ENCODE measurements at regions not wholly inside any gene's neighbourhood (a gene's known extent, or its start where the extent isn't known, plus 50 kb on each side); places are given as distances from the start of the nearest gene placed in this dataset.
A peak's percentile ranks its signal among the peaks of the same experiment; 100 is the strongest.

DNA sequence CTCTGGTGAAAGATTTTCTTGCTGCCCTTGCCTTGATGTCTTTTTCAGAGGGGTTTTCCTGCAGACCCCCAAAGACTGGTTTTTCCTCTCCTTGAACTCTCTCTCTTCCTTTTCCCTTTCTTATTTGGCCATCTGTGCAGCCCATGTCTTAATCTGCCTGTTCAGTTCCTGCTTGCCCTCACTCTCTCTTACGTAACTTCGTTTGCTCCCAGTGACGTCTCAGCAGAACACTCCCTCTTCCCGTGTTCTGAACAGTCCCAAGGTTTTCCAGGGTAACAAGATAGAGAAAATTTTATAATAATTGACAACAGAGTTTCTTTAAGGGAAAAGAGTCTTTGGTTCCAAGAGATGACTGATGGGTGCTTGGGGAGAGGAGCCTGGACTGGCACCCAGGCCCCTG lies 109.1 kb upstream of the LMO4 start:
- TF ChIP-seq, protein P1, sequence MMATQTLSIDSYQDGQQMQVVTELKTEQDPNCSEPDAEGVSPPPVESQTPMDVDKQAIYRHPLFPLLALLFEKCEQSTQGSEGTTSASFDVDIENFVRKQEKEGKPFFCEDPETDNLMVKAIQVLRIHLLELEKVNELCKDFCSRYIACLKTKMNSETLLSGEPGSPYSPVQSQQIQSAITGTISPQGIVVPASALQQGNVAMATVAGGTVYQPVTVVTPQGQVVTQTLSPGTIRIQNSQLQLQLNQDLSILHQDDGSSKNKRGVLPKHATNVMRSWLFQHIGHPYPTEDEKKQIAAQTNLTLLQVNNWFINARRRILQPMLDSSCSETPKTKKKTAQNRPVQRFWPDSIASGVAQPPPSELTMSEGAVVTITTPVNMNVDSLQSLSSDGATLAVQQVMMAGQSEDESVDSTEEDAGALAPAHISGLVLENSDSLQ (IDR thresholded peaks at IDR 0.05) = no peak
- no peak for TF ChIP-seq SP1 (IDR thresholded peaks at IDR 0.05)
- ChIA-PET CTCF (no interaction called here), POLR2A (no interaction called here)
- DNase-seq (ENCODE audit: extremely low spot score) = no peak

DNA sequence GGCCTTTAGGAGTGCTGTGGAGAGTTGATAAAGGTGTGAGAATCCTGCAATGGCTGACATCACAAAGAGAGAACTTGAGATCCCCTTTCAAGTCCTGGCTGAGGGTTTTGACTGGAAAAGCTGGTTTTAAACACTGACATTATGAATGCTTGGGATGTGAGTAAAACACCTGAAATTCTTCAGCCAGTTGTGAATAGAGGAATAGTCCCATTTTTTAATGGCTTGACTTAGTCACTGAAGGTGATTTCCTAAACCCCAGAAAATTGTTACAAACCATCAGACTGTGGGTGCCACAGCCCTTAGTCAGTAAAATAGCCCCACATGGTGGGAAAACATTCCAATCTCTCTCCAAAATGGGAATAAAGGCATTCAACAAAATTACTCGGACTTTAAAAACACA lies 107.7 kb upstream of the LMO4 start:
- DNase-seq (ENCODE audit: extremely low spot score) = no peak
- ChIA-PET CTCF (no interaction called here), POLR2A (no interaction called here)
- TF ChIP-seq L3MBTL2 (conservative IDR thresholded peaks at IDR 0.05) (no peak), FOXM1 (IDR thresholded peaks at IDR 0.05; ENCODE audit: borderline replicate concordance) (no peak), TARDBP (IDR thresholded peaks at IDR 0.05) (no peak), SP1 (IDR thresholded peaks at IDR 0.05) (no peak), CTBP1 (IDR thresholded peaks at IDR 0.05; ENCODE audit: borderline replicate concordance) (no peak), FOXA1 (IDR thresholded peaks at IDR 0.05) (no peak), ZNF384 (IDR thresholded peaks at IDR 0.05) (no peak), SUZ12 (IDR thresholded peaks at IDR 0.05) (no peak), ELF4 (IDR thresholded peaks at IDR 0.05) (no peak), BHLHE40 (IDR thresholded peaks at IDR 0.05; ENCODE audit: borderline replicate concordance) (no peak), FOXK2 (IDR thresholded peaks at IDR 0.05) (no peak)
- TF ChIP-seq, protein P1 (IDR thresholded peaks at IDR 0.05) = no peak

DNA sequence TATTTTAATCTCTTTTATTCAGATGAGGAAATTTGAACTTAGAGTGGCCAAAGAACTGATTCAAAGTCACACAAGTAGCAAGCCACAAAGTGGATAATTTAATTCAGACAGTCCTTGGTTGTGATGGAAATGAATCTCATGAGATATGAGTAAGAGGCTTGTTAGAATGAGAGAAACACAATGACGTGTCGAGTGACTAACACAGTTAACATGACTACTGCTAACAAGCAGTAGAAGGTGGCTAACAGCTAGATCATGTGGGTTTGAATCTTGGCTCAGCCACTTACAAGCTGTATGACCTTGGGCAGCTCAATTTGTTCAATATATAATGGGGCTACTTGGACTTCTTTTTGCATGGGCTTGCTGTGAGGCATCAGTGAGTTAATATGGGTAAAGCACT lies 104.5 kb upstream of the LMO4 start:
- CTCF ChIA-PET = interaction anchor here (0.6 kb wide), 1 partner anchor 13 kb away, joined by 8 read pairs; no protein-coding TSS in a partner anchor
- TF ChIP-seq FOXK2 (IDR thresholded peaks at IDR 0.05) = no peak
- POLR2A ChIA-PET = no interaction called here
- no peak for DNase-seq (ENCODE audit: extremely low spot score)

DNA sequence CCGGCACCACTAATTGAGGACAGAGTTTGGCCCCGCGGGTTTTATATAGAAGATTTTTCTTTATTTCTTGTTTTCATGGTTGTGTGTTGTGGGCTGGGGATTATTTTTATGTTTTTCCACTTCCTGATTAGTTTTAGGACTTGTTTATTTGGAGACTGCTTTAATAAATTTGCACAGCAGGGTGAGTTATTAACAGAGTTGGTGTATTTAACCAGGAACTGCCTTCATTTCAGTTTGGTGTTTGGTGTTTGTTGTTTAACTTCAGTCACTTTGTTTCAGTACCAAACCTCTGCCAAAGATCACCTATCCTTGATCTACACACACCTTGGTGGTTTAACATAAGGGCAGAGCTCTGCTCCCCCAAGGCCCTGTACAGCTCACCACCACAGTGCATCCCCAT lies 103.5 kb upstream of the LMO4 start:
- no peak for DNase-seq (ENCODE audit: extremely low spot score)
- CTCF ChIA-PET = no interaction called here
- TF ChIP-seq FOXA1 (IDR thresholded peaks at IDR 0.05) = no peak
- TF ChIP-seq SUZ12 (IDR thresholded peaks at IDR 0.05) = no peak
- no peak for TF ChIP-seq HDGF (IDR thresholded peaks at IDR 0.05; ENCODE audit: borderline replicate concordance)
- no peak for TF ChIP-seq ELF4 (IDR thresholded peaks at IDR 0.05)
- TF ChIP-seq, protein P1 (IDR thresholded peaks at IDR 0.05) = no peak
- TF ChIP-seq NFRKB (IDR thresholded peaks at IDR 0.05) = no peak
- no peak for TF ChIP-seq BHLHE40 (IDR thresholded peaks at IDR 0.05; ENCODE audit: borderline replicate concordance)
- no peak for TF ChIP-seq ZNF384 (IDR thresholded peaks at IDR 0.05)
- TF ChIP-seq FOXK2 (IDR thresholded peaks at IDR 0.05) = no peak
- TF ChIP-seq CTBP1 (IDR thresholded peaks at IDR 0.05; ENCODE audit: borderline replicate concordance) = no peak
- no peak for TF ChIP-seq TARDBP (IDR thresholded peaks at IDR 0.05)
- TF ChIP-seq ARNT (IDR thresholded peaks at IDR 0.05) = no peak
- TF ChIP-seq L3MBTL2 (conservative IDR thresholded peaks at IDR 0.05) = no peak
- TF ChIP-seq LEF1 (IDR thresholded peaks at IDR 0.05; ENCODE audit: borderline replicate concordance) = no peak
- TF ChIP-seq FOXM1 (IDR thresholded peaks at IDR 0.05; ENCODE audit: borderline replicate concordance) = no peak
- POLR2A ChIA-PET = no interaction called here

DNA sequence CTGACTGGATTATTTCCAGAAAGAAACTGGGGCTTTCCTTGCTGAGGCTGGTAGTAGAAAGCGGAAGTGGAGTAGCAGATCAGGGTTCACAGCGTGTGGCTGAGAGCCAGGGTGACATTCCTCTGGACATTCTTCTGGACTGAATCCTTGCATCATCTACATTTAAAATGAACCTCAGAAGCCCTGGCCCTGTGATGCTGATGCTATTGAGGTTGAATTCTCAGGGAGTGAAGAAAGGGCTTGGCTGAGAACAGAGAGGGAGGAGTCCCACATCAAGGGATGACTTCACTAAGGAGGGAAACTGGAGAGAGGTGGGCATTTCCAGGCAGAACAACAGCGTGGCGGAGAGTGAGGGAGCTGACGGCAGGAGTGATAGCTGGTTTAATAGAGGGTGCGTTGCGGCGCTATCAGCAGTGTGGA lies 102.3 kb upstream of the LMO4 start:
- TF ChIP-seq FOXK2 (IDR thresholded peaks at IDR 0.05) (no peak), FOXA1 (IDR thresholded peaks at IDR 0.05) (no peak), ARNT (IDR thresholded peaks at IDR 0.05) (no peak), HDGF (IDR thresholded peaks at IDR 0.05; ENCODE audit: borderline replicate concordance) (no peak), ZNF384 (IDR thresholded peaks at IDR 0.05) (no peak)
- ChIA-PET CTCF (no interaction called here), POLR2A (no interaction called here)
- peak; percentile 23 for DNase-seq (ENCODE audit: extremely low spot score)

DNA sequence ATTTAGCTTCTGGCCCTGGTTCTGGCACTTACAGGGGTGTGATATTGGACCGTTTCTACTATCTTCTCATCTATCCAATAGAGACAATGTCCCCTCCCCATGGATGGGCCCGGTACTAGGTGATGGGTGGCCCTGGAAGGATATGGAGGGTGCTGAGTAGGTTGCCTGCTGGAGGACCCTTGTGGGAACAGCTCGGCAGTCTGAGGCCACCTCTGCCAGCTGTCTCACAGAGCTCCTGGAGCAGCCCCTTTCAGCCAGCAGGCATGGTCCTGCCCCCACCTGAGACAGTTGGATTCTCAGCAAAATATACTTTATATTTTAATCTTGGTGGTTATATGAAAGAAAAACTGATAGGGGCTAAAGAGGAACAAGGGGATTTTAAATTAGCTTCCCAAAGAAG lies 101.0 kb upstream of the LMO4 start:
- ChIA-PET POLR2A (no interaction called here), CTCF (no interaction called here)
- TF ChIP-seq ELF4 (IDR thresholded peaks at IDR 0.05) (no peak), CTBP1 (IDR thresholded peaks at IDR 0.05; ENCODE audit: borderline replicate concordance) (no peak), ZNF384 (IDR thresholded peaks at IDR 0.05) (no peak), FOXK2 (IDR thresholded peaks at IDR 0.05) (no peak)
- DNase-seq (ENCODE audit: extremely low spot score) = no peak

DNA sequence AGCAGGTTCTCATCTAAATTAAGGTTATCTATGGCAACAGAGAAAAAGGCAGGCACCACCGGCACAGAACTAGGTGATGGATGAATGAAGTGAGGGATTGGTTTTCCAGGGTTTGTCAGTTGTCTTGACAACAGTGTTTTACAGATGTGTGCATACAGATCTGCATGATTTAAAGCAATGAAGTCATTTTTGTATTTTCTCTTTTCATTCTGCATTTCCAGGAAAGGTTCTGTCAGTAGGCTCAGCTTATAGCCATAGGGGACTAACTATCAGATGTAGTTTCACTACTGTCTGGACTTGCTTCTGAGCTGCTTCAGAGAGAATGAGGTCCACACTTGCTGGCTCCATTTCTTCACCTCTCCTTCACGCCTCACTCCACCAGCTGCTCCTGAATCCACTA lies 98.2 kb upstream of the LMO4 start:
- CTCF ChIA-PET = no interaction called here
- POLR2A ChIA-PET = no interaction called here
- DNase-seq (ENCODE audit: extremely low spot score) = no peak
- TF ChIP-seq BHLHE40 (IDR thresholded peaks at IDR 0.05; ENCODE audit: borderline replicate concordance) (no peak), FOXK2 (IDR thresholded peaks at IDR 0.05) (no peak), L3MBTL2 (conservative IDR thresholded peaks at IDR 0.05) (no peak), CTBP1 (IDR thresholded peaks at IDR 0.05; ENCODE audit: borderline replicate concordance) (no peak), TARDBP (IDR thresholded peaks at IDR 0.05) (no peak), HDGF (IDR thresholded peaks at IDR 0.05; ENCODE audit: borderline replicate concordance) (no peak), NFRKB (IDR thresholded peaks at IDR 0.05) (no peak), SUZ12 (IDR thresholded peaks at IDR 0.05) (no peak), ZNF384 (IDR thresholded peaks at IDR 0.05) (no peak), ARNT (IDR thresholded peaks at IDR 0.05) (no peak), ELF4 (IDR thresholded peaks at IDR 0.05) (no peak), FOXA1 (IDR thresholded peaks at IDR 0.05) (no peak), FOXM1 (IDR thresholded peaks at IDR 0.05; ENCODE audit: borderline replicate concordance) (no peak)
